ENCODE measurements at regions not wholly inside any gene's neighbourhood (a gene's known extent, or its start where the extent isn't known, plus 50 kb on each side); places are given as distances from the start of the nearest gene placed in this dataset.

DNA sequence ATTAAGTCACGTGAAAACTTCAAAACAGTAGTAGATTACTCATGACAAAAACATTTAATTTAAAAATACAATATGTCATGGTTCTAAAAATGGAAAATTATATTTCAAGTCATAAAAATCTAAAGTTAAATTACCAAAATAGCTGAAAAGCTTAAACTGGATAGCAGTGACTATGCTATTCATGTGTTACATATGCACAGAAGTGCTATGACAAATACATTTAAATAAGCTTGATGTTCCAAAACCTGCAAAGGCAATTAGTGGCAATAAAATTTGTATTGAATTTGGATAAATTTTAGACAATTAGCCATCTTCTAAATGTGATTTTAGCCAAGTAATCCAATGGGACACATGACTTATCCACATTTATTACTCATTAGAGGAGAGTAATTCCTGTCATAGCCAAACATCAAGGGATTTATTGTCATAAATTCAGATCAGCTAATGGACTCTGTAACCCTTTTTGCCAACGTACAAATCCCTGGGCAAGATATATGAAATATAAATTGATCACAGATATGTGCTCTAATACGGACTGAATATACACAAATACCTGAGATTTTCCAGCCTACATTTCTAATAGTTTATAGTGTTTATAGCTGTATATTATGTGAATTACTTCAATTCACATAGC lies 419.4 kb downstream of the ISL1 start:
- ChIA-PET SMC1A (ENCODE audit: uncharacterized antibody, unreplicated experiment) (interaction anchor here (0.6 kb wide), 1 partner anchor 13 kb away, joined by 4 read pairs; no protein-coding TSS in a partner anchor), POLR2A (no interaction called here), CTCF (no interaction called here), RAD21 (ENCODE audit: unreplicated experiment) (no interaction called here)
- H3K4me3 ChIP-seq, result no peak overlapping the region
- in situ Hi-C loops (cut with MboI) (no loop called here), intact Hi-C loops (cut with micrococcal nuclease; ENCODE audit: unreplicated experiment) (no loop called here)
- FAIRE-seq (no peak), ATAC-seq (no peak), DNase-seq (ENCODE audit: low read depth, low spot score) (no peak)
- no peak overlapping the region for H3K27ac ChIP-seq (ENCODE audit: control insufficient read depth, insufficient read depth)
- BruUV-seq (replicated peaks), result no TSS peak
- H4K20me1 ChIP-seq (ENCODE audit: control insufficient read depth, insufficient read depth), result no peaks in the 10 kb centered on the region
- H3K4me2 ChIP-seq (ENCODE audit: control insufficient read depth, insufficient read depth), result no peak overlapping the region
- H3K4me1 ChIP-seq (ENCODE audit: control insufficient read depth, insufficient read depth, low read length), result no peaks in the 10 kb centered on the region
- H3K9ac ChIP-seq (ENCODE audit: control insufficient read depth, insufficient read depth, low read length), result no peak overlapping the region
- no peaks in the 10 kb centered on the region for H3K36me3 ChIP-seq (ENCODE audit: control insufficient read depth in 2 of 2, insufficient read depth in 2 of 2, low read length in 1 of 2)
- H3K79me2 ChIP-seq (ENCODE audit: control insufficient read depth, insufficient read depth, low read length), result no peaks in the 10 kb centered on the region
- TF ChIP-seq ATF2 (IDR thresholded peaks at IDR 0.05; ENCODE audit: low read length) (no peak), RBBP5 (conservative IDR thresholded peaks at IDR 0.05) (no peak), NKRF (conservative IDR thresholded peaks at IDR 0.05) (no peak), POLR2A (IDR thresholded peaks at IDR 0.05; ENCODE audit: low read depth, low read length) (no peak), HDAC6 (IDR thresholded peaks at IDR 0.05; ENCODE audit: unreplicated experiment) (no peak), CBX5 (IDR thresholded peaks at IDR 0.05; ENCODE audit: low read depth) (no peak), ESRRA (IDR thresholded peaks at IDR 0.05; ENCODE audit: low read length) (no peak), MXI1 (IDR thresholded peaks at IDR 0.05; ENCODE audit: low read depth, low read length) (no peak), NFXL1 (IDR thresholded peaks at IDR 0.05; ENCODE audit: borderline replicate concordance) (no peak), STAT1 (conservative IDR thresholded peaks at IDR 0.05) (no peak), KLF5 (IDR thresholded peaks at IDR 0.05; ENCODE audit: partially characterized antibody) (no peak)
- TF ChIP-seq, protein P1, sequence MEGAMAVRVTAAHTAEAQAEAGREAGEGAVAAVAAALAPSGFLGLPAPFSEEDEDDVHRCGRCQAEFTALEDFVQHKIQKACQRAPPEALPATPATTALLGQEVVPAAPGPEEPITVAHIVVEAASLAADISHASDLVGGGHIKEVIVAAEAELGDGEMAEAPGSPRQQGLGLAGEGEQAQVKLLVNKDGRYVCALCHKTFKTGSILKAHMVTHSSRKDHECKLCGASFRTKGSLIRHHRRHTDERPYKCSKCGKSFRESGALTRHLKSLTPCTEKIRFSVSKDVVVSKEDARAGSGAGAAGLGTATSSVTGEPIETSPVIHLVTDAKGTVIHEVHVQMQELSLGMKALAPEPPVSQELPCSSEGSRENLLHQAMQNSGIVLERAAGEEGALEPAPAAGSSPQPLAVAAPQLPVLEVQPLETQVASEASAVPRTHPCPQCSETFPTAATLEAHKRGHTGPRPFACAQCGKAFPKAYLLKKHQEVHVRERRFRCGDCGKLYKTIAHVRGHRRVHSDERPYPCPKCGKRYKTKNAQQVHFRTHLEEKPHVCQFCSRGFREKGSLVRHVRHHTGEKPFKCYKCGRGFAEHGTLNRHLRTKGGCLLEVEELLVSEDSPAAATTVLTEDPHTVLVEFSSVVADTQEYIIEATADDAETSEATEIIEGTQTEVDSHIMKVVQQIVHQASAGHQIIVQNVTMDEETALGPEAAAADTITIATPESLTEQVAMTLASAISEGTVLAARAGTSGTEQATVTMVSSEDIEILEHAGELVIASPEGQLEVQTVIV (IDR thresholded peaks at IDR 0.05; ENCODE audit: borderline replicate concordance, partially characterized antibody), result no peak
- TF ChIP-seq, protein P2, sequence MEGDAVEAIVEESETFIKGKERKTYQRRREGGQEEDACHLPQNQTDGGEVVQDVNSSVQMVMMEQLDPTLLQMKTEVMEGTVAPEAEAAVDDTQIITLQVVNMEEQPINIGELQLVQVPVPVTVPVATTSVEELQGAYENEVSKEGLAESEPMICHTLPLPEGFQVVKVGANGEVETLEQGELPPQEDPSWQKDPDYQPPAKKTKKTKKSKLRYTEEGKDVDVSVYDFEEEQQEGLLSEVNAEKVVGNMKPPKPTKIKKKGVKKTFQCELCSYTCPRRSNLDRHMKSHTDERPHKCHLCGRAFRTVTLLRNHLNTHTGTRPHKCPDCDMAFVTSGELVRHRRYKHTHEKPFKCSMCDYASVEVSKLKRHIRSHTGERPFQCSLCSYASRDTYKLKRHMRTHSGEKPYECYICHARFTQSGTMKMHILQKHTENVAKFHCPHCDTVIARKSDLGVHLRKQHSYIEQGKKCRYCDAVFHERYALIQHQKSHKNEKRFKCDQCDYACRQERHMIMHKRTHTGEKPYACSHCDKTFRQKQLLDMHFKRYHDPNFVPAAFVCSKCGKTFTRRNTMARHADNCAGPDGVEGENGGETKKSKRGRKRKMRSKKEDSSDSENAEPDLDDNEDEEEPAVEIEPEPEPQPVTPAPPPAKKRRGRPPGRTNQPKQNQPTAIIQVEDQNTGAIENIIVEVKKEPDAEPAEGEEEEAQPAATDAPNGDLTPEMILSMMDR (IDR thresholded peaks at IDR 0.05 in 2 of 3, conservative IDR thresholded peaks at IDR 0.05 in 1 of 3; ENCODE audit: control insufficient read depth in 2 of 3, extremely low read depth in 1 of 3, insufficient read depth in 1 of 3, low read depth in 3 of 3, low read length in 3 of 3), result no peak
- WGBS (ENCODE audit: insufficient coverage, insufficient replicate concordance, low lambda C conversion rate, missing lambda C conversion rate), result 11% methylated on average over 3 of the region's 3 CpGs
- no peaks in the 10 kb centered on the region for H3K9me3 ChIP-seq (replicated peaks; ENCODE audit: control insufficient read depth, insufficient read depth, low read length)
- no peak overlapping the region for H2AFZ ChIP-seq (ENCODE audit: control insufficient read depth, low read depth, low read length)
- no peaks in the 10 kb centered on the region for H3K27me3 ChIP-seq (replicated peaks in 1 of 2; ENCODE audit: control insufficient read depth in 2 of 2, insufficient read depth in 2 of 2, low read length in 1 of 2)

Data from GM12878 (cell line).